ENCODE measurements at regions not wholly inside any gene's neighbourhood (a gene's known extent, or its start where the extent isn't known, plus 50 kb on each side); places are given as distances from the start of the nearest gene placed in this dataset.

GRCh38 chr2:81078102-81078501 lies 773.5 kb upstream of the LRRTM1 start:
- no peak for TF ChIP-seq CTCF (IDR thresholded peaks at IDR 0.05)
- TF ChIP-seq ZFX (IDR thresholded peaks at IDR 0.05; ENCODE audit: borderline replicate concordance), result no peak

All from 22Rv1 (cell line).